Stimulated activated CD8-positive, alpha-beta memory T cell treated with anti-CD3 and anti-CD28 coated beads, Interleukin-4, amount 100 ng/mL, for 24 hours (primary cell): ENCODE measurements at regions not wholly inside any gene's neighbourhood (a gene's known extent, or its start where the extent isn't known, plus 50 kb on each side); places are given as distances from the start of the nearest gene placed in this dataset.
"Not testable (repeated sequence)": the region's sequence is repeated elsewhere in the genome, so short reads cannot be mapped to it uniquely, and the experiment has no call there.

Experiments
- DNase-seq: peaks from one replicate; pipeline ENCODE4 v3.0.0-alpha.2; 2020; ENCODE audit warnings: low read depth

- DNase-seq, result no peak
These were observed 109.3 kb downstream of the THBS2 start for GRCh38 chr6:169144356-169144755.

GRCh38 chr6:169142538-169142844 is 111.2 kb downstream of the THBS2 start:
- DNase-seq, result no peak

GRCh38 chr6:169141671-169142537 is 111.7 kb downstream of the THBS2 start:
- no peak for DNase-seq

GRCh38 chr6:169140986-169141495 is 112.6 kb downstream of the THBS2 start:
- DNase-seq, result no peak

GRCh38 chr6:169139179-169139971 is 114.3 kb downstream of the THBS2 start:
- no peak for DNase-seq

- DNase-seq, result no peak
These were observed 121.2 kb downstream of the THBS2 start for GRCh38 chr6:169132352-169132940.

- no peak for DNase-seq
These were observed 122.3 kb downstream of the THBS2 start for GRCh38 chr6:169131390-169131789.

GRCh38 chr6:169130113-169130512 is 123.5 kb downstream of the THBS2 start:
- DNase-seq, result no peak

GRCh38 chr6:169121013-169121412 is 132.6 kb downstream of the THBS2 start:
- no peak for DNase-seq

- no peak for DNase-seq
These were observed 134.0 kb downstream of the THBS2 start for GRCh38 chr6:169119669-169120068.

GRCh38 chr6:169118346-169118830 is 135.3 kb downstream of the THBS2 start:
- DNase-seq, result no peak

- no peak for DNase-seq
These were observed 136.0 kb downstream of the THBS2 start for GRCh38 chr6:169117663-169118062.

GRCh38 chr6:169115632-169116031 is 138.0 kb downstream of the THBS2 start:
- DNase-seq, result no peak

- not testable (repeated sequence) for DNase-seq
These were observed 139.0 kb downstream of the THBS2 start for GRCh38 chr6:169114632-169115031.

- DNase-seq, result no peak
These were observed 140.9 kb downstream of the THBS2 start for GRCh38 chr6:169112483-169113320.

- DNase-seq, result no peak
These were observed 142.4 kb downstream of the THBS2 start for GRCh38 chr6:169111203-169111602.

GRCh38 chr6:169109411-169110220 is 144.0 kb downstream of the THBS2 start:
- no peak for DNase-seq

GRCh38 chr6:169108753-169109152 is 144.9 kb downstream of the THBS2 start:
- DNase-seq, result no peak

GRCh38 chr6:169106176-169106575 is 147.5 kb downstream of the THBS2 start:
- DNase-seq, result no peak

GRCh38 chr6:169101981-169102380 is 151.7 kb downstream of the THBS2 start:
- no peak for DNase-seq
